Mesenchymal stem cell (in vitro differentiated cells and primary cell): ENCODE measurements at regions not wholly inside any gene's neighbourhood (a gene's known extent, or its start where the extent isn't known, plus 50 kb on each side); places are given as distances from the start of the nearest gene placed in this dataset.

ENCODE experiments used
- DNase-seq: peaks from one replicate; pipeline ENCODE4 v3.0.0-alpha.2; 2013
- H2AFZ ChIP-seq: one replicate; pipeline ENCODE4 v1.6.1; 2013; ENCODE audit warnings: low read depth, mild to moderate bottlenecking, control low read depth, inconsistent platforms, low read length, moderate library complexity
- H2AK5ac ChIP-seq: 2 replicates; pipeline ENCODE4 v1.6.1; 2013; ENCODE audit warnings: low read length, moderate library complexity, mild to moderate bottlenecking, inconsistent platforms; ENCODE audit not compliant: severe bottlenecking
- H2BK120ac ChIP-seq: one replicate; pipeline ENCODE4 v1.6.1; 2013; ENCODE audit warnings: low read depth, mild to moderate bottlenecking, inconsistent platforms, low read length, moderate library complexity
- H2BK12ac ChIP-seq, 2 experiments: one replicate each; pipeline ENCODE4 v1.6.1; 2013; ENCODE audit warnings: inconsistent platforms in 2 of 2, low read length in 2 of 2, mild to moderate bottlenecking in 2 of 2, moderate library complexity in 2 of 2, control low read depth in 1 of 2
- H2BK15ac ChIP-seq: one replicate; pipeline ENCODE4 v1.6.1; 2013; ENCODE audit warnings: mild to moderate bottlenecking, low read depth, inconsistent platforms; ENCODE audit not compliant: poor library complexity, severe bottlenecking
- H2BK5ac ChIP-seq: 2 replicates; pipeline ENCODE4 v1.6.1; 2013; ENCODE audit warnings: low read depth, mild to moderate bottlenecking, low read length, control low read depth, inconsistent platforms; ENCODE audit not compliant: poor library complexity, severe bottlenecking
- H3K14ac ChIP-seq, 2 experiments: one replicate each; pipeline ENCODE4 v1.6.1; 2013; ENCODE audit warnings: inconsistent platforms in 2 of 2, low read length in 2 of 2, control low read depth in 1 of 2, mild to moderate bottlenecking in 1 of 2, moderate library complexity in 1 of 2
- H3K18ac ChIP-seq, 2 experiments: one replicate each; pipeline ENCODE4 v1.6.1; 2013; ENCODE audit warnings: inconsistent platforms in 2 of 2, low read length in 2 of 2, control low read depth in 1 of 2, low read depth in 1 of 2, mild to moderate bottlenecking in 1 of 2
- H3K23ac ChIP-seq, 2 experiments: one replicate each; pipeline ENCODE4 v1.6.1; 2013; ENCODE audit warnings: inconsistent platforms in 2 of 2, low read length in 2 of 2, mild to moderate bottlenecking in 2 of 2, moderate library complexity in 2 of 2, control low read depth in 1 of 2
- H3K27ac ChIP-seq: 2 replicates; pipeline ENCODE4 v1.5.1; 2013; ENCODE audit warnings: mild to moderate bottlenecking, moderate library complexity, low read length, control low read depth, inconsistent platforms; ENCODE audit not compliant: poor library complexity, severe bottlenecking
- H3K27me3 ChIP-seq, 2 experiments: 2 replicates each; pipeline versions ENCODE4 v1.6.1 to v1.7.0; 2013; ENCODE audit warnings: low read length in 2 of 2, mild to moderate bottlenecking in 2 of 2, moderate library complexity in 2 of 2, control low read depth in 1 of 2, inconsistent platforms in 1 of 2; ENCODE audit not compliant: control insufficient read depth in 1 of 2, insufficient read depth in 1 of 2
- H3K36me3 ChIP-seq, 2 experiments: 2 replicates each; pipeline versions ENCODE4 v1.6.1 to v1.7.0; 2013; ENCODE audit warnings: low read length in 2 of 2, control low read depth in 1 of 2, inconsistent platforms in 1 of 2, low read depth in 1 of 2, mild to moderate bottlenecking in 1 of 2; ENCODE audit not compliant: insufficient read depth in 2 of 2, control insufficient read depth in 1 of 2
- H3K4ac ChIP-seq, 2 experiments: one replicate each; pipeline ENCODE4 v1.6.1; 2013; ENCODE audit warnings: inconsistent platforms in 2 of 2, low read length in 2 of 2, mild to moderate bottlenecking in 2 of 2, moderate library complexity in 2 of 2, control low read depth in 1 of 2, low read depth in 1 of 2
- H3K4me1 ChIP-seq: 2 replicates; pipeline ENCODE4 v1.6.1; 2013; ENCODE audit warnings: low read depth, low read length, control low read depth; ENCODE audit not compliant: control insufficient read depth, insufficient read depth
- H3K4me2 ChIP-seq: 2 replicates; pipeline ENCODE4 v1.6.1; 2013; ENCODE audit warnings: low read length, mild to moderate bottlenecking, inconsistent platforms; ENCODE audit not compliant: poor library complexity, severe bottlenecking
- H3K4me3 ChIP-seq, 2 experiments: 2 replicates each; pipeline versions ENCODE4 v1.5.1 to v1.7.0; 2013; ENCODE audit warnings: low read length in 2 of 2, mild to moderate bottlenecking in 2 of 2, control low read depth in 1 of 2, low read depth in 1 of 2; ENCODE audit not compliant: insufficient read depth in 1 of 2
- H3K79me1 ChIP-seq: replicated peaks from 2 replicates; pipeline ENCODE4 v1.6.1; 2013; ENCODE audit warnings: mild to moderate bottlenecking, control low read depth, low read length, inconsistent platforms; ENCODE audit not compliant: poor library complexity, severe bottlenecking
- H3K9ac ChIP-seq: 2 replicates; pipeline ENCODE4 v1.7.0; 2013; ENCODE audit warnings: mild to moderate bottlenecking, low read length, moderate library complexity
- H3K9me3 ChIP-seq: 2 replicates; pipeline ENCODE4 v1.7.0; 2013; ENCODE audit warnings: mild to moderate bottlenecking, low read length; ENCODE audit not compliant: control insufficient read depth
- H4K8ac ChIP-seq: one replicate; pipeline ENCODE4 v1.6.1; 2013; ENCODE audit warnings: inconsistent platforms, mild to moderate bottlenecking, low read length, moderate library complexity
- H4K91ac ChIP-seq: one replicate; pipeline ENCODE4 v1.6.1; 2013; ENCODE audit warnings: mild to moderate bottlenecking, low read length, inconsistent platforms
- WGBS: methylation state at CpG from one replicate; pipeline ENCODE4 v1.1.7; 2013; ENCODE audit warnings: mixed read lengths; 5-methylcytosine and 5-hydroxymethylcytosine counted together

- no peak overlapping the region for H3K27ac ChIP-seq
- DNase-seq = no peak
- H3K4me1 ChIP-seq = no peaks in the 10 kb centered on the region
- H2AFZ ChIP-seq = no peak overlapping the region
- no peak overlapping the region for H3K23ac ChIP-seq
- H3K9me3 ChIP-seq = no peaks in the 10 kb centered on the region
- H3K4me3 ChIP-seq = no peak overlapping the region
- 100% methylated on average over 1 of the region's 6 CpGs for WGBS
- no peak overlapping the region for H2BK12ac ChIP-seq
- no peaks in the 10 kb centered on the region for H3K27me3 ChIP-seq
- no peak overlapping the region for H2BK15ac ChIP-seq
- no peaks in the 10 kb centered on the region for H3K36me3 ChIP-seq
- no peak overlapping the region for H3K9ac ChIP-seq
- no peak overlapping the region for H4K91ac ChIP-seq
- H2AK5ac ChIP-seq = no peak overlapping the region
- no peak overlapping the region for H3K4ac ChIP-seq
- no peaks in the 10 kb centered on the region for H3K79me1 ChIP-seq
- H4K8ac ChIP-seq = no peak overlapping the region
- H2BK120ac ChIP-seq = no peak overlapping the region
- no peak overlapping the region for H3K14ac ChIP-seq
- H2BK5ac ChIP-seq = no peak overlapping the region
- H3K18ac ChIP-seq = no peak overlapping the region
- no peak overlapping the region for H3K4me2 ChIP-seq
These were observed 97.4 kb upstream of the ARHGAP20 start for GRCh38 chr11:110809417-110810199.

GRCh38 chr11:110808248-110808647, 96.0 kb upstream of the ARHGAP20 start:
- Histone ChIP-seq H3K14ac (no peak overlapping the region), H3K79me1 (no peaks in the 10 kb centered on the region), H3K9ac (no peak overlapping the region), H3K4me2 (no peak overlapping the region), H3K27ac (no peak overlapping the region), H2BK120ac (no peak overlapping the region), H3K36me3 (no peaks in the 10 kb centered on the region), H3K4me3 (no peak overlapping the region), H3K18ac (no peak overlapping the region), H2AFZ (no peak overlapping the region), H3K4ac (no peak overlapping the region), H2BK5ac (no peak overlapping the region), H2BK12ac (no peak overlapping the region), H3K4me1 (no peaks in the 10 kb centered on the region), H4K91ac (no peak overlapping the region), H3K23ac (no peak overlapping the region), H3K9me3 (no peaks in the 10 kb centered on the region), H4K8ac (no peak overlapping the region), H3K27me3 (no peaks in the 10 kb centered on the region), H2AK5ac (no peak overlapping the region), H2BK15ac (no peak overlapping the region)
- no peak for DNase-seq
- 85% methylated on average over 6 of the region's 6 CpGs for WGBS

GRCh38 chr11:110807801-110808200, 95.6 kb upstream of the ARHGAP20 start:
- Histone ChIP-seq H2BK15ac (no peak overlapping the region), H3K4me2 (no peak overlapping the region), H2BK5ac (no peak overlapping the region), H3K23ac (no peak overlapping the region), H3K27me3 (no peaks in the 10 kb centered on the region), H3K9me3 (no peaks in the 10 kb centered on the region), H3K4me1 (no peaks in the 10 kb centered on the region), H3K14ac (no peak overlapping the region), H2AFZ (no peak overlapping the region), H4K8ac (no peak overlapping the region), H3K4ac (no peak overlapping the region), H4K91ac (no peak overlapping the region), H3K36me3 (no peaks in the 10 kb centered on the region), H3K18ac (no peak overlapping the region), H2AK5ac (no peak overlapping the region), H3K27ac (no peak overlapping the region), H3K4me3 (no peak overlapping the region), H3K9ac (no peak overlapping the region), H2BK12ac (no peak overlapping the region), H3K79me1 (no peaks in the 10 kb centered on the region), H2BK120ac (no peak overlapping the region)
- 82% methylated on average over 2 of the region's 2 CpGs for whole genome bisulfite sequencing
- no peak for DNase-seq

- Histone ChIP-seq H2BK5ac (no peak overlapping the region), H3K4me2 (no peak overlapping the region), H3K27ac (no peak overlapping the region), H3K27me3 (no peaks in the 10 kb centered on the region), H3K4ac (no peak overlapping the region), H3K9me3 (no peaks in the 10 kb centered on the region), H3K36me3 (no peaks in the 10 kb centered on the region), H3K4me1 (no peaks in the 10 kb centered on the region), H3K23ac (no peak overlapping the region), H2BK12ac (no peak overlapping the region), H3K9ac (no peak overlapping the region), H4K8ac (no peak overlapping the region), H2AFZ (no peak overlapping the region), H2AK5ac (no peak overlapping the region), H3K4me3 (no peak overlapping the region), H3K18ac (no peak overlapping the region), H3K79me1 (no peaks in the 10 kb centered on the region), H2BK120ac (no peak overlapping the region), H2BK15ac (no peak overlapping the region), H4K91ac (no peak overlapping the region), H3K14ac (no peak overlapping the region)
- 100% methylated on average over 1 of the region's 1 CpG for WGBS
- DNase-seq = no peak
These were observed 93.5 kb upstream of the ARHGAP20 start for GRCh38 chr11:110805756-110806155.
